ENCODE measurements at regions not wholly inside any gene's neighbourhood (a gene's known extent, or its start where the extent isn't known, plus 50 kb on each side); places are given as distances from the start of the nearest gene placed in this dataset.

DNA sequence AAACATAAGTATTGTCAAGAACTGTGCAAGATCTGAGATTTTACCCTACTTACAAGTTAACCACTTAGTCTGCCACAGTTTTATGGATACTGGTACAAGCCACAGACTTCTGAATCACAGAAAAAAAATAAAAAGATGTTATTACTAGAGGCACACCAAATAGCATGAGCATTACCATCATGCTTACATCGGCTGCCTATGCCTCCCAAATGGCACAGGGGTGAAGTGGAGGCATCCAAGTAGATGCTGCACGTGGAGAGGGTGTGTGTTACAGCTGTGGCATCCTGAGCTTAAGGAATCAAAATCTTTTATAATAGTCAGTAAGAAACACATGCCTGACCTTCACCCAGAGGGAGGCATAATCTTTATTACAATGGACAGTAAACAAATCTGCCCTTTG is 207.8 kb downstream of the TFEC start:
- TF ChIP-seq U2AF1 (optimal IDR thresholded peaks at IDR 0.05; ENCODE audit: low read depth, low read length) (no peak), ZFPM2 (CRISPR knock-in tag; IDR thresholded peaks at IDR 0.05) (no peak), ETV5 (CRISPR knock-in tag; IDR thresholded peaks at IDR 0.05; ENCODE audit: low read depth) (no peak), JUND (IDR thresholded peaks at IDR 0.05; ENCODE audit: borderline replicate concordance, low read depth, low read length) (no peak), JUND (tag; IDR thresholded peaks at IDR 0.05; ENCODE audit: borderline replicate concordance, low read depth, low read length) (no peak), SP1 (CRISPR knock-in tag; IDR thresholded peaks at IDR 0.05) (no peak), POLR2AphosphoS2 (IDR thresholded peaks at IDR 0.05; ENCODE audit: low read length) (no peak), SIN3A (IDR thresholded peaks at IDR 0.05; ENCODE audit: borderline replicate concordance in 2 of 2, control insufficient read depth in 1 of 2, low read depth in 2 of 2, low read length in 2 of 2) (no peak), MXI1 (IDR thresholded peaks at IDR 0.05; ENCODE audit: low read depth, low read length) (no peak), ZFX (CRISPR knock-in tag; IDR thresholded peaks at IDR 0.05) (no peak)
- TF ChIP-seq, protein P1, sequence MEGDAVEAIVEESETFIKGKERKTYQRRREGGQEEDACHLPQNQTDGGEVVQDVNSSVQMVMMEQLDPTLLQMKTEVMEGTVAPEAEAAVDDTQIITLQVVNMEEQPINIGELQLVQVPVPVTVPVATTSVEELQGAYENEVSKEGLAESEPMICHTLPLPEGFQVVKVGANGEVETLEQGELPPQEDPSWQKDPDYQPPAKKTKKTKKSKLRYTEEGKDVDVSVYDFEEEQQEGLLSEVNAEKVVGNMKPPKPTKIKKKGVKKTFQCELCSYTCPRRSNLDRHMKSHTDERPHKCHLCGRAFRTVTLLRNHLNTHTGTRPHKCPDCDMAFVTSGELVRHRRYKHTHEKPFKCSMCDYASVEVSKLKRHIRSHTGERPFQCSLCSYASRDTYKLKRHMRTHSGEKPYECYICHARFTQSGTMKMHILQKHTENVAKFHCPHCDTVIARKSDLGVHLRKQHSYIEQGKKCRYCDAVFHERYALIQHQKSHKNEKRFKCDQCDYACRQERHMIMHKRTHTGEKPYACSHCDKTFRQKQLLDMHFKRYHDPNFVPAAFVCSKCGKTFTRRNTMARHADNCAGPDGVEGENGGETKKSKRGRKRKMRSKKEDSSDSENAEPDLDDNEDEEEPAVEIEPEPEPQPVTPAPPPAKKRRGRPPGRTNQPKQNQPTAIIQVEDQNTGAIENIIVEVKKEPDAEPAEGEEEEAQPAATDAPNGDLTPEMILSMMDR (IDR thresholded peaks at IDR 0.05 in 2 of 3, conservative IDR thresholded peaks at IDR 0.05 in 1 of 3; ENCODE audit: insufficient read depth in 2 of 3, low read depth in 1 of 3, low read length in 3 of 3): no peak
- TF ChIP-seq, protein P2, sequence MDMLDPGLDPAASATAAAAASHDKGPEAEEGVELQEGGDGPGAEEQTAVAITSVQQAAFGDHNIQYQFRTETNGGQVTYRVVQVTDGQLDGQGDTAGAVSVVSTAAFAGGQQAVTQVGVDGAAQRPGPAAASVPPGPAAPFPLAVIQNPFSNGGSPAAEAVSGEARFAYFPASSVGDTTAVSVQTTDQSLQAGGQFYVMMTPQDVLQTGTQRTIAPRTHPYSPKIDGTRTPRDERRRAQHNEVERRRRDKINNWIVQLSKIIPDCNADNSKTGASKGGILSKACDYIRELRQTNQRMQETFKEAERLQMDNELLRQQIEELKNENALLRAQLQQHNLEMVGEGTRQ (CRISPR knock-in tag; IDR thresholded peaks at IDR 0.05): no peak
